GM12801 (cell line): ENCODE measurements at regions not wholly inside any gene's neighbourhood (a gene's known extent, or its start where the extent isn't known, plus 50 kb on each side); places are given as distances from the start of the nearest gene placed in this dataset.

Experiments
- CTCF ChIP-seq: IDR thresholded peaks from one replicate; pipeline ENCODE4 v1.5.1; 2011; ENCODE audit warnings: control low read depth; ENCODE audit not compliant: insufficient read length; ENCODE audit errors: extremely low read depth

GRCh38 chr14:22465201-22465840 lies 123.7 kb downstream of the DAD1 start:
- no peak for TF ChIP-seq CTCF

- no peak for TF ChIP-seq CTCF
Observed at GRCh38 chr14:22464422-22465142, 124.4 kb downstream of the DAD1 start.

GRCh38 chr14:22463763-22464173 lies 125.3 kb downstream of the DAD1 start:
- TF ChIP-seq CTCF: no peak

- TF ChIP-seq CTCF: no peak
Observed at GRCh38 chr14:22462923-22463322, 126.1 kb downstream of the DAD1 start.

GRCh38 chr14:22460461-22461195 lies 128.4 kb downstream of the DAD1 start:
- TF ChIP-seq CTCF: no peak

GRCh38 chr14:22458737-22459136 lies 130.3 kb downstream of the DAD1 start:
- TF ChIP-seq CTCF: no peak

- no peak for TF ChIP-seq CTCF
Observed at GRCh38 chr14:22456998-22457594, 131.9 kb downstream of the DAD1 start.
